ENCODE measurements at regions not wholly inside any gene's neighbourhood (a gene's known extent, or its start where the extent isn't known, plus 50 kb on each side); places are given as distances from the start of the nearest gene placed in this dataset.

DNA sequence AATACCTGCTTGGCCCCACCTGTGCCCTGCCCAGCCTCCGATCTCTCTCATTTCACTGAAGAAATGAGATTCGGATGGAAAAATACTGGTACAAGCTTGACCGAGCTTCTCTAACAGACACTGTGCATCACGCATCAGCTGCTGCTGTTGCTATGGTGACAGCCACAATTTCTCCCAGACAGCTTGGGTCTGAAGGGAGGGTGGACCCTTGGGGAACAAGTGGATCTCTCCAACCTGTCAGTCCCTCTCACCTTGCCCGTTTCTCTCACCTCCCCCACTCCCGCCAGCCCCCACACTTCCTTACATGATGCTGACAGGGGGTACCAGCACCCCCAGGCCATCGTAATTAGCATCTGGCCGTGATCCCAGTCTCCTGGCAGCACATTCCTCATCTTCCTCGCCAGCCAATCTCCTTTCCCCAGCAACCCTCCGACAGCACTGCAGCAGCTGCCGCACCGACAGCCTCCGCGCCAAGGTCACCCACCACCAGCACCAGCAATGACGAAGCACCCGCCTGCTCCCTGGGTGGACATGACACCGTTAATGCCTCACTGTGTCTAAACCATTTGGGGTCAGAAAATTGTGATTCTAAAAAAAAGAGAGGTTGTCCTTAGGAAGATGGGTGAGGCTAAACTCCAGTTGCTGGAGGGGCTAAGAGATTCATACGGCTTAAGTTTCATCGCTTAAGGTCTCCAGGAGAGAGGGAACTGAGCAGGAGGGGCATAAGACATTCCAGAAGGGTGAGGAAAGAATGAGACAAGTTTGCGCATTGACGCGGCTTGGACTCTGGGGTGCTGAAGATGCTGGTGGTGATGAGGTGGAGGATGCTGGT lies 58.6 kb upstream of the TNRC6A start:
- WGBS (ENCODE audit: extremely low coverage, insufficient read length, low lambda C conversion rate): no CpG with 5 or more reads among the region's 22 CpGs
- Histone ChIP-seq H2AK5ac (ENCODE audit: insufficient read length, low read length) (no peak overlapping the region), H2BK15ac (ENCODE audit: low read depth, low read length) (no peak overlapping the region), H3K4me1 (ENCODE audit: insufficient read depth, low read length) (no peaks in the 10 kb centered on the region), H2BK12ac (ENCODE audit: insufficient read length, low read depth, low read length) (no peak overlapping the region), H4K8ac (replicated peaks; ENCODE audit: insufficient read length, low read depth, low read length) (no peak overlapping the region), H2BK5ac (ENCODE audit: insufficient read length, low read length) (no peak overlapping the region), H3K18ac (ENCODE audit: insufficient read length, low read depth, low read length) (no peak overlapping the region), H3K27ac (ENCODE audit: insufficient read length, low read depth, low read length) (no peak overlapping the region), H3K79me1 (ENCODE audit: insufficient read depth, low read depth, low read length, poor library complexity, severe bottlenecking) (no peaks in the 10 kb centered on the region), H2BK120ac (ENCODE audit: low read depth, low read length, poor library complexity, severe bottlenecking) (no peak overlapping the region), H3K9ac (ENCODE audit: extremely low read depth, insufficient read length, low read length) (no peak overlapping the region), H3T11ph (ENCODE audit: low read length) (no peak overlapping the region), H3K14ac (ENCODE audit: insufficient read depth, low read length) (no peak overlapping the region), H3K4me2 (ENCODE audit: insufficient read depth, insufficient read length, low read length) (no peak overlapping the region), H4K5ac (ENCODE audit: insufficient read length, low read depth, low read length) (no peak overlapping the region), H3K56ac (ENCODE audit: insufficient read length, low read depth, low read length) (no peak overlapping the region), H4K20me1 (ENCODE audit: control insufficient read depth, insufficient read depth, insufficient read length) (no peaks in the 10 kb centered on the region), H3K23me2 (ENCODE audit: insufficient read length, low read depth, low read length, poor library complexity, severe bottlenecking) (no peaks in the 10 kb centered on the region), H3K79me2 (ENCODE audit: insufficient read depth, low read length) (no peaks in the 10 kb centered on the region), H3K23ac (ENCODE audit: insufficient read length, low read depth, low read length) (no peak overlapping the region), H3K9me3 (ENCODE audit: control insufficient read depth, low read depth, low read length) (no peaks in the 10 kb centered on the region), H4K91ac (ENCODE audit: insufficient read length, low read depth, low read length) (no peak overlapping the region), H2AFZ (ENCODE audit: low read length) (no peak overlapping the region), H3K4ac (ENCODE audit: low read depth, low read length) (no peak overlapping the region), H2BK20ac (ENCODE audit: low read depth, low read length, poor library complexity, severe bottlenecking) (no peak overlapping the region), H3K27me3 (ENCODE audit: insufficient read depth, low read length) (no peaks in the 10 kb centered on the region)
- peak; percentile 62 for DNase-seq
- TF ChIP-seq, protein P1, sequence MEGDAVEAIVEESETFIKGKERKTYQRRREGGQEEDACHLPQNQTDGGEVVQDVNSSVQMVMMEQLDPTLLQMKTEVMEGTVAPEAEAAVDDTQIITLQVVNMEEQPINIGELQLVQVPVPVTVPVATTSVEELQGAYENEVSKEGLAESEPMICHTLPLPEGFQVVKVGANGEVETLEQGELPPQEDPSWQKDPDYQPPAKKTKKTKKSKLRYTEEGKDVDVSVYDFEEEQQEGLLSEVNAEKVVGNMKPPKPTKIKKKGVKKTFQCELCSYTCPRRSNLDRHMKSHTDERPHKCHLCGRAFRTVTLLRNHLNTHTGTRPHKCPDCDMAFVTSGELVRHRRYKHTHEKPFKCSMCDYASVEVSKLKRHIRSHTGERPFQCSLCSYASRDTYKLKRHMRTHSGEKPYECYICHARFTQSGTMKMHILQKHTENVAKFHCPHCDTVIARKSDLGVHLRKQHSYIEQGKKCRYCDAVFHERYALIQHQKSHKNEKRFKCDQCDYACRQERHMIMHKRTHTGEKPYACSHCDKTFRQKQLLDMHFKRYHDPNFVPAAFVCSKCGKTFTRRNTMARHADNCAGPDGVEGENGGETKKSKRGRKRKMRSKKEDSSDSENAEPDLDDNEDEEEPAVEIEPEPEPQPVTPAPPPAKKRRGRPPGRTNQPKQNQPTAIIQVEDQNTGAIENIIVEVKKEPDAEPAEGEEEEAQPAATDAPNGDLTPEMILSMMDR (conservative IDR thresholded peaks at IDR 0.05): no peak
- Mint-ChIP-seq H3K4me1 (peaks cover 8 to 10% of the 10 kb centered on the region in 2 experiments), H3K27me3 (ENCODE audit: low read depth) (no peaks in the 10 kb centered on the region; the same call in 1 of the 2 replicates), H3K9me3 (no peaks in the 10 kb centered on the region), H3K27ac (peak overlapping the region in 1 of 3 experiments; percentile 57; a peak in 3 of 7 replicates), H3K4me3 (peak overlapping the region in 1 of 2 experiments; percentile 52; a peak in 3 of 5 replicates), H3K36me3 (ENCODE audit: insufficient read depth in 1 of 3, low read depth in 3 of 3) (peaks cover 0 to 2% (median 0%) of the 10 kb centered on the region in 3 experiments; a peak in 1 of 7 replicates)

Measured in H9 (cell line).